Uterus (tissue), 3 donors: ENCODE measurements at regions not wholly inside any gene's neighbourhood (a gene's known extent, or its start where the extent isn't known, plus 50 kb on each side); places are given as distances from the start of the nearest gene placed in this dataset.

ENCODE experiments used
- DNase-seq, 2 donors: peaks; one replicate each; pipeline ENCODE4 v3.0.0-alpha.2; 2019 to 2020
- H3K27ac ChIP-seq, 2 donors: fragments of 200-600 bp; sonication (generic); 1 replicate in 1 of 2; 2 replicates in 1 of 2; pipeline ENCODE4 v1.5.1; 2016 to 2018
- H3K27me3 ChIP-seq, 2 donors: fragments of 200-600 bp; sonication (generic); one replicate each; pipeline ENCODE4 v1.5.1; 2018 to 2019; ENCODE audit warnings: control low read depth in 1 of 2
- H3K36me3 ChIP-seq, 2 donors: fragments of 200-600 bp; sonication (generic); one replicate each; pipeline ENCODE4 v1.5.1; 2019; ENCODE audit warnings: control low read depth in 1 of 2
- H3K4me1 ChIP-seq, 2 donors: fragments of 200-600 bp; sonication (generic); one replicate each; pipeline ENCODE4 v1.5.1; 2018 to 2019; ENCODE audit warnings: control low read depth in 1 of 2
- H3K4me3 ChIP-seq, 2 donors: fragments of 200-600 bp; sonication (generic); 1 replicate in 1 of 2; 2 replicates in 1 of 2; pipeline ENCODE4 v1.5.1; 2018 to 2019; ENCODE audit warnings: mild to moderate bottlenecking in 1 of 2
- H3K9me3 ChIP-seq, 2 donors: fragments of 200-600 bp; sonication (generic); one replicate each; pipeline ENCODE4 v1.5.1; 2019; ENCODE audit warnings: control low read depth in 1 of 2
- POLR2A ChIP-seq, 2 donors: fragments of 450-650 bp; IDR thresholded peaks; one replicate each; pipeline ENCODE4 v1.6.1; 2016; ENCODE audit warnings: antibody characterized with exemption in 2 of 2, mild to moderate bottlenecking in 1 of 2, moderate library complexity in 1 of 2
- intact Hi-C: fragments of 100-400 bp; cut with DNase I; formaldehyde crosslinking; loops from one replicate; pipeline ENCODE4 v1.15.1; 2023; ENCODE audit warnings: low total_unique reads
- TF ChIP-seq, protein P1 (sequence below), 4 experiments: fragments of 200-600 bp in 2 of 4; fragments of 450-650 bp in 2 of 4; sonication (generic) in 2 of 4; IDR thresholded peaks; one replicate each; pipeline ENCODE4 v1.5.1; 2016 to 2019; ENCODE audit warnings: antibody characterized with exemption in 4 of 4, mild to moderate bottlenecking in 2 of 4, moderate library complexity in 1 of 4
- donor health status: DM: yes; HTN: yes; CAD: no.

DNA sequence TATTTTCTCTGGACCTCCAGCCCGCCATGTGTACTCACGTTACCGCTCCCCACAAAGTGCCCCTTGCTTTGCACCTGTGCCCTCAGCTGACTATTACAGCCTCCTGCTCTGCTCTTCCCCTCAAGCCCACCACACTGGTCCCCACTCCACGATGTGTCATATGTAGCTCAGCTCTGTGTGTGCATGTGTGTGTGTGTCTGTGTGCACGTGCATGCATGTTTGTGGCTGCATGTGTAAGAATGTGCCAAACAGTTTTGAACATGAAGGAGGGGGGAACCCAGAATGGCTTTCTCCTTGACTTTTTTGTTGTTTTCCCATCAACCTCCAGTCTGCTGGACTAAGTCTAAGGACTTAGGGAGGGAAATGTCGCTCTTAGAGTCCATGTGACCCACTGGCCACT is 54.8 kb upstream of the BTRC start:
- Histone ChIP-seq H3K4me1 (no peaks in the 10 kb centered on the region), H3K27me3 (no peaks in the 10 kb centered on the region), H3K27ac (no peak overlapping the region), H3K9me3 (no peaks in the 10 kb centered on the region), H3K4me3 (no peak overlapping the region), H3K36me3 (no peaks in the 10 kb centered on the region)
- intact Hi-C loops: no loop called here
- no peak for DNase-seq
- TF ChIP-seq, protein P1, sequence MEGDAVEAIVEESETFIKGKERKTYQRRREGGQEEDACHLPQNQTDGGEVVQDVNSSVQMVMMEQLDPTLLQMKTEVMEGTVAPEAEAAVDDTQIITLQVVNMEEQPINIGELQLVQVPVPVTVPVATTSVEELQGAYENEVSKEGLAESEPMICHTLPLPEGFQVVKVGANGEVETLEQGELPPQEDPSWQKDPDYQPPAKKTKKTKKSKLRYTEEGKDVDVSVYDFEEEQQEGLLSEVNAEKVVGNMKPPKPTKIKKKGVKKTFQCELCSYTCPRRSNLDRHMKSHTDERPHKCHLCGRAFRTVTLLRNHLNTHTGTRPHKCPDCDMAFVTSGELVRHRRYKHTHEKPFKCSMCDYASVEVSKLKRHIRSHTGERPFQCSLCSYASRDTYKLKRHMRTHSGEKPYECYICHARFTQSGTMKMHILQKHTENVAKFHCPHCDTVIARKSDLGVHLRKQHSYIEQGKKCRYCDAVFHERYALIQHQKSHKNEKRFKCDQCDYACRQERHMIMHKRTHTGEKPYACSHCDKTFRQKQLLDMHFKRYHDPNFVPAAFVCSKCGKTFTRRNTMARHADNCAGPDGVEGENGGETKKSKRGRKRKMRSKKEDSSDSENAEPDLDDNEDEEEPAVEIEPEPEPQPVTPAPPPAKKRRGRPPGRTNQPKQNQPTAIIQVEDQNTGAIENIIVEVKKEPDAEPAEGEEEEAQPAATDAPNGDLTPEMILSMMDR (IDR thresholded peaks at IDR 0.05): no peak
- no peak for TF ChIP-seq POLR2A (IDR thresholded peaks at IDR 0.05)

DNA sequence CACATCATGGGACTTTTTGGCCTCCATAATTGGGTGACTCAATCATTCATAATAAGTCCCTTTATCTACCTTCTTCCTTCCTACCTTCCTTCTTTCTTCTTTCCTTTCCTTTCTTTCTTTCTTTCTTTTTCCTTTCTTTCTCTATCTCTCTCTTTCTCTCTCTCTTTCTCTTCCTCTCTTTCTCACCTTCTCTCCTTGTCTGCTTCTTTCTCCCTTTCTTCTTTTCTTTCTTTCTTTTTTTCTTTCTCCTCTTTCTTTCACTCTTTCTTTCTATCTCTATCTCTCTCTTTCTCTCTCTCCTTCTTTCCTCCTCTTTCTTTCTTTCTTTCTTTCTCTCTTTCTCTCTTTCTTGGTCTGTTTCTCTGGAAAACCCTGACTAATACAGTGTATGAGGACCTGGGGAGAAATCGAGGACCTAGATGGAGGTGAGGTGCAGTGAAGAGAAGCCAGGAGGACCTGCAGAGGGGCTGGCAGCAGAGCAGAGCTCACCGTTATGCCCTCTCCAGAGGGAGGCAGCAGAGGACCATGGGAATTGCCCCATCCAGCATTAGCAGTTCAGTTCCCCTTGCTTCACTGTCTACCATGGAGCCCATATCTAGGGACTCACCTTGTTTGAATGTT is 52.7 kb upstream of the BTRC start:
- intact Hi-C loops: no loop called here
- no peaks in the 10 kb centered on the region for H3K9me3 ChIP-seq
- no peak overlapping the region for H3K27ac ChIP-seq
- TF ChIP-seq, protein P1 (IDR thresholded peaks at IDR 0.05): no peak
- TF ChIP-seq POLR2A (IDR thresholded peaks at IDR 0.05): no peak
- H3K4me1 ChIP-seq: peaks cover 0 to 5% of the 10 kb centered on the region in 2 donors
- no peaks in the 10 kb centered on the region for H3K36me3 ChIP-seq
- no peak overlapping the region for H3K4me3 ChIP-seq
- H3K27me3 ChIP-seq: no peaks in the 10 kb centered on the region
- no peak for DNase-seq

DNA sequence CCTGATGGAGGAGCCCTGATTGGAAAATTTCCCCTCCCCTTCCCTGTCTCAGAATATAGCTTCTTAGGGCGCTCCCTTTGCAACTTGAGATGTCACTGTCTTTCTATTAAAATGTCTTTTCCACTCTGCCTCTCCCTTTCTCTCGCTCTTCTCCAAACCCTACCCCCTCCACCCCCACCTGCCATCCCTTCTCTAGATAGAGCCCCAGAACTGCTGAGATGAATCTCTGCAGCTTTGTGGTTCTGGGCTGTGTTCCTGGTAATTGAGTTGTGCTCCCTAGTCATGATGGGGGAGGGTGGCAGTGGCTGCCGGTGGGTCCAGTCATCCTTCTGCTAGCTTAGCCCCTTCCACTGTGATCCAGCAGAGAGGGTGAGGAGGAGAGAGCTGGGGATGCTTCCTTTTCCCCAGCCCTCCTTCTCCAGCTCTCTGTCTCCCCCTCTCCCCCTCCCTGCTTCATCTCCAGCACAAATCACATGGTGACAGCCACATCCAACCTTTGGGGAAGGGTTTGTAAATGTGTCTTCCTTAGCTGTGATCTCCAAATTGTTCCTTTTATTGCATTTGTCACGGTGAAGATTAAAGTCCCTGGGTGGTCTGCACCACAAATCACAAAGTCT is 50.8 kb upstream of the BTRC start:
- H3K9me3 ChIP-seq: no peaks in the 10 kb centered on the region
- H3K27me3 ChIP-seq: no peaks in the 10 kb centered on the region
- H3K4me3 ChIP-seq: no peak overlapping the region
- peaks cover 0 to 5% of the 10 kb centered on the region in 2 donors for H3K4me1 ChIP-seq
- no peak for DNase-seq
- no peak overlapping the region for H3K27ac ChIP-seq
- intact Hi-C loops: no loop called here
- H3K36me3 ChIP-seq: no peaks in the 10 kb centered on the region
- no peak for TF ChIP-seq POLR2A (IDR thresholded peaks at IDR 0.05)
- TF ChIP-seq, protein P1 (IDR thresholded peaks at IDR 0.05): no peak
